IMR-90 (cell line): ENCODE measurements at regions not wholly inside any gene's neighbourhood (a gene's known extent, or its start where the extent isn't known, plus 50 kb on each side); places are given as distances from the start of the nearest gene placed in this dataset.

Source experiments
- CTCF ChIP-seq: conservative IDR thresholded peaks from 2 replicates; pipeline ENCODE4 v1.5.1; 2012; ENCODE audit warnings: mild to moderate bottlenecking, low read depth, low read length, improper control_type of control experiment
- MAFK ChIP-seq: IDR thresholded peaks from 2 replicates; pipeline ENCODE4 v1.6.1; 2012; ENCODE audit warnings: low read depth, low read length, improper control_type of control experiment
- POLR2A ChIP-seq: IDR thresholded peaks from 2 replicates; pipeline ENCODE4 v1.6.1; 2012; ENCODE audit warnings: mild to moderate bottlenecking, low read depth, low read length
- RAD21 ChIP-seq: IDR thresholded peaks from 2 replicates; pipeline ENCODE4 v1.6.1; 2012; ENCODE audit warnings: low read length, improper control_type of control experiment
- SMC3 ChIP-seq: fragments of 150-350 bp; IDR thresholded peaks from 2 replicates; pipeline ENCODE4 v1.6.1; 2016; ENCODE audit warnings: low read depth, mild to moderate bottlenecking, antibody characterized with exemption, low read length, moderate library complexity
- USF2 ChIP-seq: fragments of 150-350 bp; IDR thresholded peaks from 2 replicates; pipeline ENCODE4 v1.6.1; 2017; ENCODE audit warnings: mild to moderate bottlenecking, antibody characterized with exemption, low read length, low read depth

DNA sequence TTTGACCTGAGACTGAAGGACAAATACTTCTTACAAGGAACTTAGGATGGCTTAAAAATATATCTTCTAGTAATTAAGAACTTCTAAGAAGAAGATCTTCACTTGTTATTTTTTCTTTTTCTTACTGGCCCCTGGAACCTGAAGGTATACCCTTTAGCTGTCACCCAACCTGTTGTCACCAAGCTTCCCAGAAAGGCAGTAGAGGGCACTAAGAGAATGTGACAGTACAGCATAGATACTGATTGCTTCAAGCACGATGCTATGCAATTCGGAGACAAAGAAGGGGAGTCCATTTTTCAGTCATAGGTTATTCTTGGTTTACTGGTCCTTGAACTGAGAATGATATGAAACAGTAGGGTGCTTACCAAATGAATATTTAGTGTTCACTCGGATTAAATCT lies 208.3 kb upstream of the PCDH9 start:
- TF ChIP-seq CTCF (no peak), POLR2A (no peak), RAD21 (no peak), MAFK (no peak), SMC3 (no peak), USF2 (no peak)
